GM12878 (cell line): ENCODE measurements at regions not wholly inside any gene's neighbourhood (a gene's known extent, or its start where the extent isn't known, plus 50 kb on each side); places are given as distances from the start of the nearest gene placed in this dataset.
A peak's percentile ranks its signal among the peaks of the same experiment; 100 is the strongest.

Experiments used
- E4F1 ChIP-seq: fragments of 450-650 bp; IDR thresholded peaks from 2 replicates; pipeline ENCODE4 v1.6.1; 2018; ENCODE audit warnings: borderline replicate concordance, mild to moderate bottlenecking; ENCODE audit not compliant: partially characterized antibody
- FOXK2 ChIP-seq: fragments of 450-650 bp; IDR thresholded peaks from 2 replicates; pipeline ENCODE4 v1.6.1; 2017; ENCODE audit warnings: mild to moderate bottlenecking, moderate library complexity
- HDAC2 ChIP-seq: fragments of 200-600 bp; sonication (generic); IDR thresholded peaks from 2 replicates; pipeline ENCODE4 v1.6.1; 2017
- HDGF ChIP-seq: fragments of 450-650 bp; IDR thresholded peaks from 2 replicates; pipeline ENCODE4 v1.6.1; 2016; ENCODE audit warnings: antibody characterized with exemption
- KLF5 ChIP-seq: fragments of 450-650 bp; IDR thresholded peaks from 2 replicates; pipeline ENCODE4 v1.6.1; 2014; ENCODE audit warnings: mild to moderate bottlenecking; ENCODE audit not compliant: partially characterized antibody
- LARP7 ChIP-seq: fragments of 450-650 bp; IDR thresholded peaks from 2 replicates; pipeline ENCODE4 v1.6.1; 2017; ENCODE audit warnings: mild to moderate bottlenecking
- MEF2A ChIP-seq: IDR thresholded peaks from 2 replicates; pipeline ENCODE4 v1.6.1; 2011; ENCODE audit warnings: low read depth, mild to moderate bottlenecking, low read length, moderate library complexity; ENCODE audit not compliant: insufficient read depth
- MYC ChIP-seq: IDR thresholded peaks from 2 replicates; pipeline ENCODE4 v1.6.1; 2011; ENCODE audit warnings: mild to moderate bottlenecking, low read length, moderate library complexity, inconsistent platforms; ENCODE audit not compliant: insufficient read depth, insufficient replicate concordance, insufficient read length, severe bottlenecking
- POLR2AphosphoS2 ChIP-seq: IDR thresholded peaks from 2 replicates; pipeline ENCODE4 v1.6.1; 2011; ENCODE audit warnings: low read depth, mild to moderate bottlenecking, low read length, improper control_type of control experiment, moderate library complexity
- POLR2AphosphoS5 ChIP-seq: IDR thresholded peaks from 2 replicates; pipeline ENCODE4 v1.6.1; 2011; ENCODE audit warnings: mild to moderate bottlenecking, low read length, inconsistent platforms
- RAD21 ChIP-seq: IDR thresholded peaks from 2 replicates; pipeline ENCODE4 v1.6.1; 2011; ENCODE audit warnings: mild to moderate bottlenecking, low read depth, low read length, moderate library complexity; ENCODE audit not compliant: insufficient read depth
- RELA ChIP-seq: fragments of 450-650 bp; IDR thresholded peaks from 2 replicates; pipeline ENCODE4 v1.8.0; 2014; ENCODE audit warnings: borderline replicate concordance; ENCODE audit not compliant: partially characterized antibody
- SMARCA5 ChIP-seq: fragments of 450-650 bp; IDR thresholded peaks from 2 replicates; pipeline ENCODE4 v1.6.1; 2017; ENCODE audit warnings: mild to moderate bottlenecking
- SMC3 ChIP-seq: IDR thresholded peaks from 2 replicates; pipeline ENCODE4 v1.6.1; 2011; ENCODE audit warnings: low read length, improper control_type of control experiment, borderline replicate concordance
- TARDBP ChIP-seq: IDR thresholded peaks from 2 replicates; pipeline ENCODE4 v1.6.1; 2016; ENCODE audit warnings: borderline replicate concordance
- TBL1XR1 ChIP-seq: IDR thresholded peaks from 2 replicates; pipeline ENCODE4 v1.6.1; 2012; ENCODE audit warnings: low read depth, low read length, improper control_type of control experiment
- TCF7 ChIP-seq: IDR thresholded peaks from 2 replicates; pipeline ENCODE4 v1.6.1; 2014; ENCODE audit warnings: antibody characterized with exemption, borderline replicate concordance
- WRNIP1 ChIP-seq: IDR thresholded peaks from 2 replicates; pipeline ENCODE4 v1.6.1; 2011; ENCODE audit warnings: low read depth, low read length, improper control_type of control experiment, borderline replicate concordance
- YY1 ChIP-seq: IDR thresholded peaks from 2 replicates; pipeline ENCODE4 v1.6.1; 2011; ENCODE audit warnings: low read depth, mild to moderate bottlenecking, low read length
- ZBTB4 ChIP-seq: fragments of 450-650 bp; formaldehyde crosslinking; IDR thresholded peaks from 2 replicates; pipeline ENCODE4 v1.4.0; 2022; ENCODE audit warnings: mild to moderate bottlenecking, moderate library complexity
- ZNF622 ChIP-seq: fragments of 450-650 bp; IDR thresholded peaks from 2 replicates; pipeline ENCODE4 v1.6.1; 2017; ENCODE audit warnings: mild to moderate bottlenecking, inconsistent platforms
- TF ChIP-seq, protein P1 (sequence below): IDR thresholded peaks from 2 replicates; pipeline ENCODE4 v1.6.1; 2012; ENCODE audit warnings: low read depth, low read length, improper control_type of control experiment
- TF ChIP-seq, protein P2 (sequence below): IDR thresholded peaks from 2 replicates; pipeline ENCODE4 v1.6.1; 2012; ENCODE audit warnings: low read depth, low read length, improper control_type of control experiment

DNA sequence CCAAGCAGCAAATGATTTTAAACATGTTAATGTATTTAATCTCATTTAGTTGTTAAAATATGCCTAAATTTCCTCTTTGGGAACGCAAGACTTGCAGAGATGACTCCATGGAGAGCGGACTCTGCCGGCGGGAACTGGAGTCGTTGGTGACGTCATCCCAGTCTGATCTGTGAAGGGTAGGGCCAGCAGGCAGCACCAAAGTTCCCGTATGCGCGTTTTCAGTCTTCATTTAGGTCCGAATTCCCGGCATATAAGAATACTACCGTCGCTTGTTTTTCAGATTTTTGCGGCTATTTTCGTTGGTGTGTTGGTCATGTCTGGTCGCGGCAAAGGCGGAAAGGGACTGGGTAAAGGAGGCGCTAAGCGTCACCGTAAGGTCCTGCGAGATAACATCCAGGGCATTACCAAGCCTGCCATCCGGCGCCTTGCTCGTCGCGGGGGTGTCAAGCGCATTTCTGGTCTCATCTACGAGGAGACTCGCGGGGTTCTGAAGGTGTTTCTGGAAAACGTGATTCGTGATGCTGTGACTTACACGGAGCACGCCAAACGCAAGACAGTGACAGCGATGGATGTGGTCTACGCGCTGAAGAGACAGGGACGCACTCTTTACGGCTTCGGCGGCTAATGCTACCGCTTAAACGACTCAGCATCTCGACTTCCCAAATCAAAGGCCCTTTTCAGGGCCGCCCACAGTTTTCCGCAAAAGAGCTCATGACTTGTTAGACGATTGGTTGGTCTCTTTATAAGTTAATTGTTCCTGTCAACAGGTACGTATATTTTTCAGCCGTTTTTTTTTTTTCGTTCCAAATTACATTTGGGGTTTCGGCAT is 117.3 kb downstream of the HFE start (continued):
- TF ChIP-seq E4F1 (no peak), RAD21 (0 out of 2 replicates have a peak, but pooled peaks have one; percentile 5), HDGF (no peak), POLR2AphosphoS2 (peak; percentile 100), ZNF622 (peak; percentile 66), YY1 (peak; percentile 73; the same call in 1 of the 2 replicates), SMC3 (peak; percentile 25; the same call in 1 of the 2 replicates), TARDBP (peak; percentile 78), MEF2A (peak; percentile 65), ZBTB4 (CRISPR knock-in tag) (0 out of 2 replicates have a peak, but pooled peaks have one; percentile 64), TBL1XR1 (peak; percentile 68; the same call in 1 of the 2 replicates), POLR2AphosphoS5 (peak; percentile 99), TCF7 (peak; percentile 74; the same call in 1 of the 2 replicates), KLF5 (peak; percentile 54), RELA (peak; percentile 95), LARP7 (peak; percentile 61; the same call in 1 of the 2 replicates), WRNIP1 (no peak), HDAC2 (no peak), MYC (no peak), FOXK2 (peak; percentile 86), SMARCA5 (peak; percentile 81)
- TF ChIP-seq, protein P1, sequence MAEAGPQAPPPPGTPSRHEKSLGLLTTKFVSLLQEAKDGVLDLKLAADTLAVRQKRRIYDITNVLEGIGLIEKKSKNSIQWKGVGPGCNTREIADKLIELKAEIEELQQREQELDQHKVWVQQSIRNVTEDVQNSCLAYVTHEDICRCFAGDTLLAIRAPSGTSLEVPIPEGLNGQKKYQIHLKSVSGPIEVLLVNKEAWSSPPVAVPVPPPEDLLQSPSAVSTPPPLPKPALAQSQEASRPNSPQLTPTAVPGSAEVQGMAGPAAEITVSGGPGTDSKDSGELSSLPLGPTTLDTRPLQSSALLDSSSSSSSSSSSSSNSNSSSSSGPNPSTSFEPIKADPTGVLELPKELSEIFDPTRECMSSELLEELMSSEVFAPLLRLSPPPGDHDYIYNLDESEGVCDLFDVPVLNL = peak; percentile 71
- TF ChIP-seq, protein P2, sequence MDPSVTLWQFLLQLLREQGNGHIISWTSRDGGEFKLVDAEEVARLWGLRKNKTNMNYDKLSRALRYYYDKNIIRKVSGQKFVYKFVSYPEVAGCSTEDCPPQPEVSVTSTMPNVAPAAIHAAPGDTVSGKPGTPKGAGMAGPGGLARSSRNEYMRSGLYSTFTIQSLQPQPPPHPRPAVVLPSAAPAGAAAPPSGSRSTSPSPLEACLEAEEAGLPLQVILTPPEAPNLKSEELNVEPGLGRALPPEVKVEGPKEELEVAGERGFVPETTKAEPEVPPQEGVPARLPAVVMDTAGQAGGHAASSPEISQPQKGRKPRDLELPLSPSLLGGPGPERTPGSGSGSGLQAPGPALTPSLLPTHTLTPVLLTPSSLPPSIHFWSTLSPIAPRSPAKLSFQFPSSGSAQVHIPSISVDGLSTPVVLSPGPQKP = peak; percentile 15; the same call in 1 of the 2 replicates
